ENCODE measurements at regions not wholly inside any gene's neighbourhood (a gene's known extent, or its start where the extent isn't known, plus 50 kb on each side); places are given as distances from the start of the nearest gene placed in this dataset.

DNA sequence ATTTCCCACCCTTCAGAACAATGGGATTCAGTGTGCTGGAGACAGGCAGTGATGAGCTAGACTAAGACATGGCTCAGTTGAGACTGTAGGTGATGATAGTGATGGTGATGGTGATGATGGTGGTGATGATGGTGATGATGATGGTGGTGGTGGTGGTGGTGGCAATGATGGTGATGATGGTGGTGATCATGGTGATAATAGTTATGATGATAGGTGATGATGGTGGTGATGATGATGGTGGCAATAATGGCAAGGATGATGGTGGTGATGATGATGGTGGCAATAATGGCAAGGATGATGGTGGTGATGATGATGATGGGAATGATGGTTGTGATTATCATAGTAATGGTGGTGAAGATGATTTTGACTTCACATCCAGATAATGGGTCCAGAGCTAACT, 176.7 kb downstream of the NXNL2 start:
- Histone ChIP-seq H3K27ac (ENCODE audit: low read depth, low read length) (no peak overlapping the region), H3K27me3 (ENCODE audit: control insufficient read depth in 3 of 3, insufficient read depth in 3 of 3, low read length in 3 of 3) (no peaks in the 10 kb centered on the region), H3K4me1 (ENCODE audit: control insufficient read depth in 3 of 3, insufficient read depth in 3 of 3, low read length in 3 of 3) (no peaks in the 10 kb centered on the region), H3K9ac (ENCODE audit: low read depth in 1 of 3, low read length in 3 of 3) (no peak overlapping the region), H3K36me3 (ENCODE audit: control insufficient read depth in 3 of 3, insufficient read depth in 3 of 3, low read length in 3 of 3) (no peaks in the 10 kb centered on the region), H3K4me3 (ENCODE audit: low read length in 3 of 3) (no peak overlapping the region), H3K9me3 (ENCODE audit: control insufficient read depth in 3 of 3, low read length in 3 of 3) (peaks cover 0 to 4% (median 0%) of the 10 kb centered on the region in 3 donors)

GRCh38 chr9:88712484-88712883, 177.5 kb downstream of the NXNL2 start:
- Histone ChIP-seq H3K9ac (ENCODE audit: low read depth in 1 of 3, low read length in 3 of 3) (no peak overlapping the region), H3K36me3 (ENCODE audit: control insufficient read depth in 3 of 3, insufficient read depth in 3 of 3, low read length in 3 of 3) (no peaks in the 10 kb centered on the region), H3K27ac (ENCODE audit: low read depth, low read length) (no peak overlapping the region), H3K9me3 (ENCODE audit: control insufficient read depth in 3 of 3, low read length in 3 of 3) (peaks cover 0 to 4% (median 0%) of the 10 kb centered on the region in 3 donors), H3K27me3 (ENCODE audit: control insufficient read depth in 3 of 3, insufficient read depth in 3 of 3, low read length in 3 of 3) (no peaks in the 10 kb centered on the region), H3K4me1 (ENCODE audit: control insufficient read depth in 3 of 3, insufficient read depth in 3 of 3, low read length in 3 of 3) (no peaks in the 10 kb centered on the region), H3K4me3 (ENCODE audit: low read length in 3 of 3) (no peak overlapping the region)

DNA sequence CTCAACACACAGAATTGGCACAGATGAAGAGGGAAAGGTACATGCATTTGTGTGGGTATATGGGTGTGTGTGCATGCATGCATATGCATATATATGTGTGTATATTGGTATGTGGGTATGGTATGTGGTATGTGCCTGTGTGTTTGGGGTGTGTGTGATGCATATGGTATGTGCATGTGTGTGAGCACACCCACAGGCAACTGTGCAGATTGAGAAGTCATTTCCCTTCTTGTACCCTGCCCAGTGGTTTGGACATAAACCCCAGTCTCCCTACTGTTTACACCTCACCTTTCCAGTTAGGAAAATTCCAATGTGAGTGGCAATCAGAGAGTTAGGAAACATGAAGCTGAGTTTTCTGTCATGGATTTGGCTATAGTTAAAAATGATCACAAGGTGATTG, 178.0 kb downstream of the NXNL2 start:
- Histone ChIP-seq H3K27me3 (ENCODE audit: control insufficient read depth in 3 of 3, insufficient read depth in 3 of 3, low read length in 3 of 3) (no peaks in the 10 kb centered on the region), H3K27ac (ENCODE audit: low read depth, low read length) (no peak overlapping the region), H3K4me1 (ENCODE audit: control insufficient read depth in 3 of 3, insufficient read depth in 3 of 3, low read length in 3 of 3) (no peaks in the 10 kb centered on the region), H3K9ac (ENCODE audit: low read depth in 1 of 3, low read length in 3 of 3) (no peak overlapping the region), H3K9me3 (ENCODE audit: control insufficient read depth in 3 of 3, low read length in 3 of 3) (peaks cover 0 to 4% (median 0%) of the 10 kb centered on the region in 3 donors), H3K36me3 (ENCODE audit: control insufficient read depth in 3 of 3, insufficient read depth in 3 of 3, low read length in 3 of 3) (no peaks in the 10 kb centered on the region), H3K4me3 (ENCODE audit: low read length in 3 of 3) (no peak overlapping the region)

DNA sequence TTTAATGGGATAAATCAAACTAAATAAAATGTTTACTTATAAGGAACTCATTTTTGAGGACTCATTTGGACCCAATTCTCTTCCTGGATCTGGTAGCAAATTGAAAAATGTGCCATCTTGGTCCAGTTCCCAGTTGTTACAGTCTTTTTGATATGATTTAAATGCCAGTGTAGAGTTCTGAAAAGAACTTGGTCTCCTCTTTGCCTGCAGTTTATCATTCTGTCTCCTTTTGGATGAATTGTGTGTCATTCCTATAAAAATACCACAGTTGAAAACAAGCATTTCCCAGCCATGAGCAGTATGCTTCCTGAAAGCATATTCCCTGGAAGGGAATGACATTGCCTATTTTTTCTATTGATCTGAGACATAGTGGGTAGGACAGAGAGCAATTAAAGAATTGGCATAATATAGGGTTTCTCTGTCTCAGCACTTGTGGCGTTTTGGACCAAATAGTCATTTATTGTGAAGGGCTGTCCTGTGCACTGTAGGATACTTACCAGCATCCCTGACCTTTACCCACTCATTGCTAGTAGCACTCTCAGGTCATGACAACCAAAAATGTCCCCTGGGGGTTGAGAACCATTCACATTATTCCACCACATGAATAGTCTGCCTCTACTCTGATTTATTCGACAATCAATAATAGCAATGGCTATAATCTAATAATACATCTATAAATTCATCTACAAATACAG, 181.8 kb downstream of the NXNL2 start:
- peaks cover 0 to 4% (median 0%) of the 10 kb centered on the region in 3 donors for H3K9me3 ChIP-seq (ENCODE audit: control insufficient read depth in 3 of 3, low read length in 3 of 3)
- H3K4me1 ChIP-seq (ENCODE audit: control insufficient read depth in 3 of 3, insufficient read depth in 3 of 3, low read length in 3 of 3), result no peaks in the 10 kb centered on the region
- no peak overlapping the region for H3K4me3 ChIP-seq (ENCODE audit: low read length in 3 of 3)
- H3K27ac ChIP-seq (ENCODE audit: low read depth, low read length), result no peak overlapping the region
- no peak overlapping the region for H3K9ac ChIP-seq (ENCODE audit: low read depth in 1 of 3, low read length in 3 of 3)
- no peaks in the 10 kb centered on the region for H3K36me3 ChIP-seq (ENCODE audit: control insufficient read depth in 3 of 3, insufficient read depth in 3 of 3, low read length in 3 of 3)
- H3K27me3 ChIP-seq (ENCODE audit: control insufficient read depth in 3 of 3, insufficient read depth in 3 of 3, low read length in 3 of 3), result no peaks in the 10 kb centered on the region

DNA sequence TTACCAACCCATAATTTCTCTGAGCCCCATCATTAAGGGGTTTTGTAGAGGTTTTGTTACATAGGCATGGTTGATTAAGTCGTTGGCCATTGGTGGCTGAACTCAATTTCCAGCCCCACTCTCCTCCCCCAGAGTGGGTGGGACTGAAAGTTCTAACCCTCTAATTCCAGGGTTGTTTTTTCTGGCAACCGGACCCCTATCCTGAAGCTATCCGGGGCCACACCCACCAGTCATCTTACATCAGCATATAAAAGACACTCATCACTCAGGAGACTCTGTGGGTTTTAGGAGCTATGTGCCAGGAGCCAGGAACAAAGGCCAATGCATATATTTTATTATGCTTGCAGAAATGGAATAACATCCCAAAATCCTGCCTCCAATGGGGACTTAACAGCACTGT, 186.0 kb downstream of the NXNL2 start:
- no peaks in the 10 kb centered on the region for H3K27me3 ChIP-seq (ENCODE audit: control insufficient read depth in 3 of 3, insufficient read depth in 3 of 3, low read length in 3 of 3)
- no peaks in the 10 kb centered on the region for H3K36me3 ChIP-seq (ENCODE audit: control insufficient read depth in 3 of 3, insufficient read depth in 3 of 3, low read length in 3 of 3)
- no peaks in the 10 kb centered on the region for H3K4me1 ChIP-seq (ENCODE audit: control insufficient read depth in 3 of 3, insufficient read depth in 3 of 3, low read length in 3 of 3)
- H3K9me3 ChIP-seq (ENCODE audit: control insufficient read depth in 3 of 3, low read length in 3 of 3), result no peaks in the 10 kb centered on the region
- H3K27ac ChIP-seq (ENCODE audit: low read depth, low read length), result no peak overlapping the region
- no peak overlapping the region for H3K9ac ChIP-seq (ENCODE audit: low read depth in 1 of 3, low read length in 3 of 3)
- no peak overlapping the region for H3K4me3 ChIP-seq (ENCODE audit: low read length in 3 of 3)

- Histone ChIP-seq H3K4me1 (ENCODE audit: control insufficient read depth in 3 of 3, insufficient read depth in 3 of 3, low read length in 3 of 3) (no peaks in the 10 kb centered on the region), H3K4me3 (ENCODE audit: low read length in 3 of 3) (no peak overlapping the region), H3K27me3 (ENCODE audit: control insufficient read depth in 3 of 3, insufficient read depth in 3 of 3, low read length in 3 of 3) (no peaks in the 10 kb centered on the region), H3K9ac (ENCODE audit: low read depth in 1 of 3, low read length in 3 of 3) (no peak overlapping the region), H3K36me3 (ENCODE audit: control insufficient read depth in 3 of 3, insufficient read depth in 3 of 3, low read length in 3 of 3) (no peaks in the 10 kb centered on the region), H3K27ac (ENCODE audit: low read depth, low read length) (no peak overlapping the region), H3K9me3 (ENCODE audit: control insufficient read depth in 3 of 3, low read length in 3 of 3) (no peaks in the 10 kb centered on the region)
Observed at GRCh38 chr9:88721495-88722279, 186.7 kb downstream of the NXNL2 start.

DNA sequence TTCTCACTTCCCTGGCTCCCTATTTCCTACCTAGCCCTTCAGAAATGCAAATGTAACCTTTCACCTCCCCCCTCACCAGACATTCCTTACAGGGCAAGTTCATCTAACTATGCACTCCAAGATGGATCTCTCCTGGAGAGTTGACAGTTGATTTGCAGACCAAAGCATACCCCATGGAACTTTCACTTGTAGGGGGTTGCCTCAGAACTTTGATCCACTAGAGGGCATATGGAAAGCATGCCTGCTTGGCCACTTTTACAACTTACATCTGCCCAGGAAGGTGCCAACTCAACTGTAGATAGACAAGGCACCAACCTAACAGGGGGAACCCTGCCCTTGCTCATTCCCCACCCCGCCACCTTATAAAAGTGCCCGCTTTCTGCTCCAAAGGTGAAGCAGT, 187.8 kb downstream of the NXNL2 start:
- Histone ChIP-seq H3K4me3 (ENCODE audit: low read length in 3 of 3) (no peak overlapping the region), H3K9ac (ENCODE audit: low read depth in 1 of 3, low read length in 3 of 3) (no peak overlapping the region), H3K36me3 (ENCODE audit: control insufficient read depth in 3 of 3, insufficient read depth in 3 of 3, low read length in 3 of 3) (no peaks in the 10 kb centered on the region), H3K4me1 (ENCODE audit: control insufficient read depth in 3 of 3, insufficient read depth in 3 of 3, low read length in 3 of 3) (no peaks in the 10 kb centered on the region), H3K9me3 (ENCODE audit: control insufficient read depth in 3 of 3, low read length in 3 of 3) (no peaks in the 10 kb centered on the region), H3K27me3 (ENCODE audit: control insufficient read depth in 3 of 3, insufficient read depth in 3 of 3, low read length in 3 of 3) (no peaks in the 10 kb centered on the region), H3K27ac (ENCODE audit: low read depth, low read length) (no peak overlapping the region)

DNA sequence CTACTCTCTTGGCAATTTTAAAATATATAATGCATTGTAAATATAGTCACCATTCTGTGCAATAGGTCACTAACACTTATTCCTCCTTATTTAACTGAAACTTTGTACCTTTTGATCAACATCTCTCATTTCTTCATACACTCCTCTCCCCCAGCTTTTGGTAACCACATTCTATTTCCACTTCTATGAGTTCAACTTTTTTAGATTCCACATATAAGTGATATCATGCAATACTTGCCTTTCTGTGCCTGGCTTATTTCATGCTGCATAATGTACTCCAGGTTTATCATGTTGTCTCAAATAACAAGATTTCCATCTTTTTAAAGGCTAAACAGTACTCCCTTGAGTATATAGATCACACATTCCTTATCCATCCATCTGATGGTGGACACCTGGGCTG, 188.8 kb downstream of the NXNL2 start:
- Histone ChIP-seq H3K27me3 (ENCODE audit: control insufficient read depth in 3 of 3, insufficient read depth in 3 of 3, low read length in 3 of 3) (no peaks in the 10 kb centered on the region), H3K9me3 (ENCODE audit: control insufficient read depth in 3 of 3, low read length in 3 of 3) (no peaks in the 10 kb centered on the region), H3K27ac (ENCODE audit: low read depth, low read length) (no peak overlapping the region)

DNA sequence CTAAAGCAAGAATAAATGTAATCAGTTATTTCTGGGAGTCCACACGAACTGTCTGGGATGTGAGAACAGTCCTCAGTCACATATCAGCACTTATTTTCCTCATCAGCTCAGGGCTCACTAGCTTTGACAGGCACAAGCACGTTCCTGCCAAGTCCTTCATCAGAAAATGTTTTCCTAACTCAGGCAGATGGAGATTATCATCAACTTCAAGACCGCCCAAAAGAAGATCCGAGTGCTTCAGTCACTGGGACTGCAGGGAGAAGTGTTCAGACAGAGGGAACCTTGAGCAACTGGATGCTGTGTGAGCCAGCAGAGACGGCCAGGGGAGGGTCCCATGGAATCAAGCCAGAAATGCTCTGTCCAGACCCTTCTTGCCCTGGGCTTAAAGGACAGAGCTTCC, 189.4 kb downstream of the NXNL2 start:
- Histone ChIP-seq H3K4me3 (ENCODE audit: low read length in 3 of 3) (no peak overlapping the region), H3K4me1 (ENCODE audit: control insufficient read depth in 3 of 3, insufficient read depth in 3 of 3, low read length in 3 of 3) (no peaks in the 10 kb centered on the region), H3K9ac (ENCODE audit: low read depth in 1 of 3, low read length in 3 of 3) (no peak overlapping the region), H3K9me3 (ENCODE audit: control insufficient read depth in 3 of 3, low read length in 3 of 3) (no peaks in the 10 kb centered on the region), H3K36me3 (ENCODE audit: control insufficient read depth in 3 of 3, insufficient read depth in 3 of 3, low read length in 3 of 3) (no peaks in the 10 kb centered on the region), H3K27me3 (ENCODE audit: control insufficient read depth in 3 of 3, insufficient read depth in 3 of 3, low read length in 3 of 3) (no peaks in the 10 kb centered on the region), H3K27ac (ENCODE audit: low read depth, low read length) (no peak overlapping the region)

More for the DNA sequence above, 188.8 kb downstream of the NXNL2 start:
- Histone ChIP-seq H3K4me3 (ENCODE audit: low read length in 3 of 3) (no peak overlapping the region), H3K4me1 (ENCODE audit: control insufficient read depth in 3 of 3, insufficient read depth in 3 of 3, low read length in 3 of 3) (no peaks in the 10 kb centered on the region), H3K36me3 (ENCODE audit: control insufficient read depth in 3 of 3, insufficient read depth in 3 of 3, low read length in 3 of 3) (no peaks in the 10 kb centered on the region), H3K9ac (ENCODE audit: low read depth in 1 of 3, low read length in 3 of 3) (no peak overlapping the region)

GRCh38 chr9:88725300-88726019, 190.5 kb downstream of the NXNL2 start:
- Histone ChIP-seq H3K4me1 (ENCODE audit: control insufficient read depth in 3 of 3, insufficient read depth in 3 of 3, low read length in 3 of 3) (no peaks in the 10 kb centered on the region), H3K9me3 (ENCODE audit: control insufficient read depth in 3 of 3, low read length in 3 of 3) (no peaks in the 10 kb centered on the region), H3K27ac (ENCODE audit: low read depth, low read length) (no peak overlapping the region), H3K9ac (ENCODE audit: low read depth in 1 of 3, low read length in 3 of 3) (no peak overlapping the region), H3K36me3 (ENCODE audit: control insufficient read depth in 3 of 3, insufficient read depth in 3 of 3, low read length in 3 of 3) (no peaks in the 10 kb centered on the region), H3K4me3 (ENCODE audit: low read length in 3 of 3) (no peak overlapping the region), H3K27me3 (ENCODE audit: control insufficient read depth in 3 of 3, insufficient read depth in 3 of 3, low read length in 3 of 3) (no peaks in the 10 kb centered on the region)

Measured in skeletal muscle tissue (tissue), 3 donors.